GM10266 (cell line): ENCODE measurements at regions not wholly inside any gene's neighbourhood (a gene's known extent, or its start where the extent isn't known, plus 50 kb on each side); places are given as distances from the start of the nearest gene placed in this dataset.

Experiments
- DNase-seq: peaks from one replicate; pipeline ENCODE4 v3.0.0; 2012; ENCODE audit errors: extremely low spot score
- CTCF ChIP-seq: IDR thresholded peaks from 2 replicates; pipeline ENCODE4 v1.5.1; 2012; ENCODE audit warnings: mild to moderate bottlenecking, low read depth; ENCODE audit not compliant: control insufficient read depth, insufficient read depth; ENCODE audit errors: missing control alignments

DNA sequence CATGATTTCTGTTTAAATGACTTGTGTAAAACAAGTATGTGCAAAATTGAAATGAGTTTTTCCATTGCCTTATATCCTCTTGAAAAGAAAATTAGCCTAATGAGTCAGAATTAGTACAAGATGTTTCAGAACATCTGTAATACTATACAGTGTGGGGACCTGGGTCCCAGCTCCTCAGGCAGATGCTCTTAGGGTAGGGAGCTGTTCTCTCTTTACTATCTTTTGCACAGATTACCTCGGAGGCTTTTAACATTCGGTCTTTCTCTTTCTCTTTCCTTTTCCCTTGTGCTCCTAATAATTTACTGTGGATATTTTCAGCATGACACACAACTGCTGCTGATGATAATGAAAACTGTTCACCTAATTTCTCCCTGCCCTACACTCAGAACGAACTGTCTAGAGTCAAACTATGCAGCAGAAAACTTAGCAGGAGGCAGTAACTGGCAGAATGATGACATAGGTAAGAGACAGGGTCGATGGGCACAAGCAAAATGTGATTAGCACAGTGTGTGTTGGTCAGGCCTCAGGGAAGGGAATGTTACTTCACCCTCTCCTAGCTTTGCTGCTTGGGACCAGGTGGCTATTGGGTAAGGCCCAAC is 455.3 kb downstream of the PDHA2 start:
- no peak for DNase-seq
- no peak for TF ChIP-seq CTCF

DNA sequence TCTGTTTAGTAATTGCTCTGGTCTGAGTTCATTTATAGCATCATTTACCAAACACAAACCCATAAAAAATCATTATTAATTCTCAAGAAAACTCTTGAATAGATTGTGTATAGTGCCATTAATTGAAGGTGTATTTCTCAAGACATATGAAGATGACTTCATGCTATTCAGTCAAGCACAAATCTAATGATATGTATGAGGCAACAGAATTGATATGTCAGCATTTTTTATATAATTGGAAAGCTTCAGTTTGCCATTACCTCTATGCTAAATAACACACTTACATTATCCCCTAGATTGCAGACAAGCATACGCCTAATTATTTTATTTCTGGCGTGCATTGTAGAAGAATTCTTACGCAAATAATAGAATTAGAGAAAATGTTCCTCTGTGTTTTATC is 461.8 kb downstream of the PDHA2 start:
- no peak for TF ChIP-seq CTCF
- no peak for DNase-seq

GRCh38 chr4:96305030-96305429 is 465.1 kb downstream of the PDHA2 start:
- no peak for DNase-seq

GRCh38 chr4:96312046-96312685 is 472.3 kb downstream of the PDHA2 start:
- no peak for TF ChIP-seq CTCF
- no peak for DNase-seq

More at GRCh38 chr4:96305030-96305429, 465.1 kb downstream of the PDHA2 start:
- no peak for TF ChIP-seq CTCF

DNA sequence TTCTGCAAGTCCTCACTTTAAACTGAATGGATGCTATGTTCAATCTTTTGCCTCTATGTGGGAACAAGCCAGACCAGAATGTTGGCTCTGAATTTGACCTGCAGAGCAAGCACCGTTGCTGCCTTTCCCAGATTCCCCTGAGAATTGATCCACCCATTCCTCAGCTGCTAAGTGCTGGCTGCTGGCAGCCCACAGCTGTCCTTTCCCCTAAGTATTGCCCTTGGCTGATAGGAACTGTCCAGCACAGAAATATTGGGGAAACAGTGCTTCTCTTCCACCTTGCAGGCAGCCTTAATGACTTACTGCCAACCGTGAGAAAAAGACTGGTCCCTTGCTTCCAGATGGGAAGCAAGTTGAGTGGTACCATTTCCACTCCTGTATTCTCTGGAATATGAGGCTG is 475.9 kb downstream of the PDHA2 start:
- no peak for TF ChIP-seq CTCF
- no peak for DNase-seq

GRCh38 chr4:96316776-96317175 is 476.9 kb downstream of the PDHA2 start:
- DNase-seq: no peak

More at GRCh38 chr4:96316776-96317175, 476.9 kb downstream of the PDHA2 start:
- TF ChIP-seq CTCF: no peak
